Bronchial epithelial cell (primary cell): ENCODE measurements at regions not wholly inside any gene's neighbourhood (a gene's known extent, or its start where the extent isn't known, plus 50 kb on each side); places are given as distances from the start of the nearest gene placed in this dataset.

Source experiments
- DNase-seq: peaks from one replicate; pipeline ENCODE4 v3.0.0-alpha.2; 2010; ENCODE audit warnings: low read depth
- FAIRE-seq: peaks from 2 replicates; lab custom pipeline; 2011; peaks lifted over from hg19 to GRCh38; lab: Jason Lieb, UNC
- H3K27me3 ChIP-seq: 2 replicates; pipeline ENCODE4 v1.5.1; 2011; ENCODE audit warnings: low read length; ENCODE audit not compliant: control insufficient read depth, insufficient read depth
- H3K36me3 ChIP-seq: 2 replicates; pipeline ENCODE4 v1.5.1; 2011; ENCODE audit warnings: low read length; ENCODE audit not compliant: control insufficient read depth, insufficient read depth
- H3K4me3 ChIP-seq: 2 replicates; pipeline ENCODE4 v1.5.1; 2011; ENCODE audit warnings: mild to moderate bottlenecking, low read depth, low read length, control low read depth
- CTCF ChIP-seq: IDR thresholded peaks from 2 replicates; pipeline ENCODE4 v1.5.1; 2011; ENCODE audit warnings: mild to moderate bottlenecking, moderate library complexity, low read length, control low read depth, inconsistent platforms; ENCODE audit not compliant: insufficient read depth, severe bottlenecking

GRCh38 chr4:119930546-119930945, 136.1 kb downstream of the MAD2L1 start:
- Histone ChIP-seq H3K36me3 (no peaks in the 10 kb centered on the region), H3K4me3 (no peak overlapping the region), H3K27me3 (no peaks in the 10 kb centered on the region)
- FAIRE-seq (no peak), DNase-seq (no peak)
- TF ChIP-seq CTCF, result no peak

GRCh38 chr4:119921830-119922229, 144.8 kb downstream of the MAD2L1 start:
- FAIRE-seq (no peak), DNase-seq (no peak)
- H3K36me3 ChIP-seq, result no peaks in the 10 kb centered on the region
- TF ChIP-seq CTCF, result no peak
- H3K27me3 ChIP-seq, result no peaks in the 10 kb centered on the region
- H3K4me3 ChIP-seq, result no peak overlapping the region

- TF ChIP-seq CTCF, result no peak
- H3K36me3 ChIP-seq, result no peaks in the 10 kb centered on the region
- no peaks in the 10 kb centered on the region for H3K27me3 ChIP-seq
- no peak overlapping the region for H3K4me3 ChIP-seq
- no peak for DNase-seq
- no peak for FAIRE-seq
These were observed 160.4 kb downstream of the MAD2L1 start for GRCh38 chr4:119906277-119906676.

- H3K27me3 ChIP-seq, result no peaks in the 10 kb centered on the region
- no peak overlapping the region for H3K4me3 ChIP-seq
- FAIRE-seq (no peak), DNase-seq (no peak)
- no peak for TF ChIP-seq CTCF
- H3K36me3 ChIP-seq, result no peaks in the 10 kb centered on the region
These were observed 168.4 kb downstream of the MAD2L1 start for GRCh38 chr4:119898211-119898610.

GRCh38 chr4:119897260-119897659, 169.4 kb downstream of the MAD2L1 start:
- DNase-seq (no peak), FAIRE-seq (no peak)
- no peak for TF ChIP-seq CTCF
- Histone ChIP-seq H3K27me3 (no peaks in the 10 kb centered on the region), H3K4me3 (no peak overlapping the region), H3K36me3 (no peaks in the 10 kb centered on the region)

- Histone ChIP-seq H3K4me3 (no peak overlapping the region), H3K27me3 (no peaks in the 10 kb centered on the region), H3K36me3 (no peaks in the 10 kb centered on the region)
- no peak for TF ChIP-seq CTCF
- DNase-seq (no peak), FAIRE-seq (no peak)
These were observed 171.9 kb downstream of the MAD2L1 start for GRCh38 chr4:119894650-119895208.
